NOMO-1 treated with dmso at 0.1 percent for 144 hours (cell line): ENCODE measurements at regions not wholly inside any gene's neighbourhood (a gene's known extent, or its start where the extent isn't known, plus 50 kb on each side); places are given as distances from the start of the nearest gene placed in this dataset.
A peak's percentile ranks its signal among the peaks of the same experiment; 100 is the strongest.

Source experiments
- DNase-seq: peaks from one replicate; lab custom pipeline; 2025; ENCODE audit not compliant: unreplicated experiment; lab: John Stamatoyannopoulos, UW

DNA sequence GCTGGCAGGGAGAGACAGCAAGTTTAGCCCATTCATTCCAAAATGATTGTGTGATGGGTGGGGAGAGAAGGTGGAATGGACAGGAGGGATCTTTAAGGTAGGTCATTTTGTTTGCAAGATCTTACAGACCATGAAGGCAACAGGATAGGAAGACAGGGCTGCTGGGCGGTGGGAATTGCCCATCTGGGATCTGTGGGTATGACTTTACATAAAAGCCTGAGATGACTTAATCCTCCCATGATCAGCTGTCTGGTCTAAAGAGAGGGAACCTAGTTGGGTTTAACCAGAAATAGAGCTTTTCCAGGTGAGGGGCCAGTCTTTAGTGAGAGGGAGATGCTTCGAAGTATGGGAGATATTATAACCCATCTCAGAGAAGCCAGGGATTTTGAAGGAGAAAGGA, 153.7 kb downstream of the KLF6 start:
- DNase-seq = no peak

DNA sequence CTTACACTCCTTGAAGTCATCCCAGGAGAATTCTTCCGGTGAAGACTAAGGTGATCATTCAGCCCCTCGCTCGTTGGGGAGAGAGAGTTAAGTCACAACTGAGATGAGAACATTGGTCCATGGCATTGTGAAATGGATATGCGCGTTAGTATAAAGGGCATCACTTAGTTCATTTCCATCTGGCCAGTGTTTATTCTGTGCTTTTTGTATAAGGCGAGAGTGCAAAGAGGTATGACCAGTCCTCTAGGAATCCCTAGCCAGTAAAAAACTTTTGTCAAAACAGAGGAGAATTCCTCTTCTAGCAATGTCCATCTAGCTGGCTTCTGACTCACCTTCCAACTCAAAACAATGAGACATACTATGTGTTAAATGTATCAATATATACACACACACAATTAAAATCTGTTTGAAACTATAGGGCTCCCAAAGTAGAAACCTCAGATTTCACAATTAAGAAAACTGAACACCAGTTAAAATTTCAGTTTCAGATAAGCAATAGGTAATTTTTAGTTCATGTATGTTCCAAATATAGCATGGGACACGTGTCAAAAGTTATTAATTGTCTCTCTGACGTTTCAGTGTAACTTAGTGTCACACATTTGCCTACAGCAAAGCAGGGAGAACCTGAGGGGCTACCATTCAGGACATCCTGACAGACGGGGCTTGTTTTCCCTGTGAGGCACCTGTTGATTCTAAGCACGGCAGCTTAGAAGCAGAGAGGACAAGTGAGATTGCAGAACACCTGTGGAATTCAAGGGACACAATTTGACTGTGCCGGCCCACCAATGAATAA, 158.9 kb downstream of the KLF6 start:
- DNase-seq = no peak

DNA sequence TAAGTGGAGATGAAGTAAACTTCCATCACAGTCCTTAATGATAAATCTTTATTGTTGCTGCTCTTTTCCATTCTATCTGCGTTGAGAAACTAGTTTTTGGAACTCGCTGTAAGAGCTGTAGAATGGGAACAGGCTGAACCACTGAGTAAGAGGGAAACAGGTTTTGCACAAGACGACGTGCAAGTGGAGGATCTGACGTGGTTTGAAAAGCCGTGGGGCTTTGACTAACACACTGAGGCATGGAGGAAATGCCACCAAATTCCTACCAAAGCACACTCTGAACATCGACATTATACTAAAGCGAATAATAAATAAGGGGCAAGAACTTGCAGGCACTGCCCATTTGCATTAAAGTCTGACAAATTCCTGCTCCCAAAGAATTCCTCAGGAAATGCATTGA, 160.6 kb downstream of the KLF6 start:
- no peak for DNase-seq

DNA sequence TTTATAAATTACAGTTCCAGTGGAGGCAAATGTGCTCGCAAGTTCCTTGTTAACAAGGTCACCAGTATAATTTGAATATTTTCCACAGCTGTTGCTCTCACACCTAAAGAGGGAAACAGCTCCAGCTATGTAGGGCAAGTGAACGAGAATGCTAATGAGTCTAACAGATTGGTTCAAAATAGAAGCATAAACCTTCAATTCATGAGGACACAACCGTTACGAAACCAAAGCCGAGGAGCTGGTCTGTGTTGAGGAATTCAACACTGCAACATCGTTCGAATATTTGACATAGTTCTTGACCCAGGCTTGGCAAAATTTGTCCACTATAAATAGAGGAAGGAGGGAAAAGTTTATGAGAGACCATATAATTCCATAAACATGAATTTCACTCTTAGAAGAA, 161.3 kb downstream of the KLF6 start:
- no peak for DNase-seq

DNA sequence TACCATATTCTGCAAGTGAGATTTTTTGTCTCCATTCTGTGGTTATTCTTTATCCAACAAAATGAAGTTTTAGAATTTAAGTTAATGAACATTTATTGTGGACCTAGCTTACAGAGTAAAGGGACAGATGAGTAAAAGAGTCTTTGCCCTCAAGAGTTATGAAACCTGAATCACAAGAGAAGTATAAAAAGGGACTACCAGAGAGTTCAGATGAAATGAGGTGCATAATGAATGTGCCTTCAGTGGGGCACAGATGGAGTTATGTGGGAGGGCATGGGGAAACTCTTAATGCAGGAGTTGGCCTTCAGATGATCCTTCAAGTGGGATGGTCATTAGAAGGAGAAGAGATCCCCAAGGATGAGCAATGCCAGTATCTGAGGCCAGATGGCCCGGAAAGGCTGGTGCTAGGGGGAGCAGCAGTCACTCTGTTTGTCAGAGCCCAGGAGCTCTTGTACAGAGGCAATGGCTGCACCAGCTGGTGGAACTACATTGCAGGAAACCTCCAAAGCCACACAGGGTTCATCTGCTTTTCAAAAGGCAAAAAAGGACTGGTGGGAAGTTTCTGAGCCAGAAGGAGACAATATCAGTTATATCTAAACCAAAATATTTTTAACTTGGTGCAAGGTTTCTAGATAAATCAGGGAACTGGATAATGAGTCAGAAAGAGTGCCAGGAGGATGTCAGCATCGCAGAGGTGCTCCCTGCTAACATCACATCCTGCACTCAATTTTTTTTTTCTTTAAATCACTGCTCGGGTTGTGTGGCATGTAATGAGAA, 162.0 kb downstream of the KLF6 start:
- no peak for DNase-seq

DNA sequence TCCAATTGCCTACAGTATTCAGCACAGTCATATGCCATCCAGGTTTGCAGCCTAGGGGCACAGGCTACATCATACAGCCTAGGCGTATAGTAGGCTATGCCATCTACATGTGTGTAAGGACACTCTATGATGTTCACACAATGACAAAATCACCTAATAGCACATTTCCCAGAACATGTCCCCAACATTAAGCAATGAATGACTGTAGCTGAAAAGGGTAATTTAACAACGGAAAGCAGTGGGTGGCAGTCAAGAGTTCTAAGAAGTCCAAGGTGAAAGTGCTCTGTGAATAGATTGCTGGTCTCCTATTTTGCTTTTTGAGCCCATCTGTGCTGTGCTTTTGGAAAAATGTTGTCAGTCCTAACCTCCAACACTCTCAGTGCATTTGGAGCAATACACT, 162.6 kb downstream of the KLF6 start:
- no peak for DNase-seq

DNA sequence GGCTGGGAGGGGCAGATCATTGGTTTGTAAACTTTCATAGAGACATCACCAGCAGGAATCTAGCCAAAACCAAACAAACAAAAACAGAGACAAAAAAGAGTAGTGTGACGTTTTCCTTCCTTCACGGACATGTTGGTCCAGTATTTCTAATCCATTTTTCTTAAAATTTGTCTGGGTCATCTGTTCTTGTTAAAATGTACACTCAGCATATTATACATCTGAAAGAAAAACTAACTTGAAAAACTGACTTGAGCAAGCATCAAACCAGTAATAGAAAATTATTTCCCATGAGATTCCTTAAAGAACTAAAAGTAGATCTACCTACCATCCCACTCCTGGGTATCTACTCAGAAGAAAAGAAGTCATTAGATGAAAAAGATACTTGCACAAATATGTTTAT, 164.2 kb downstream of the KLF6 start:
- DNase-seq = no peak

DNA sequence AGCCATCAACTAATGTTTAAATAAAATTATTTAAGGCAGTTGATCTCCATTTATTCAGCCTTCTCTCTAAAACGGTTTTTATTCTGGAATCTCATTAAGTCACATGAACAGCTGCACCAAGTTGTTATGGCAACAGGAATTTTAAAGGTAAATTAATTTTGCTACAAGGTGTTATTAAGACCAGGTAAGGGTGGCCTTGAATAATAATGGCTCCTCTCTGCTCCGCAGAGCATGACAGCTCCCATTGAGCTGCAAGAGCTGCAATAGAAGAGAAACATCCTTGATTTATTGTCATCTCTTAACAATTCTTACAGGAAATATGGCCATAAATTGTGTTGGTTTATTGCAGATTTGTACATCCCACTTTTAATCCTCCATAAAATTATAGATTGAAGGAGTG, 165.8 kb downstream of the KLF6 start:
- no peak for DNase-seq

DNA sequence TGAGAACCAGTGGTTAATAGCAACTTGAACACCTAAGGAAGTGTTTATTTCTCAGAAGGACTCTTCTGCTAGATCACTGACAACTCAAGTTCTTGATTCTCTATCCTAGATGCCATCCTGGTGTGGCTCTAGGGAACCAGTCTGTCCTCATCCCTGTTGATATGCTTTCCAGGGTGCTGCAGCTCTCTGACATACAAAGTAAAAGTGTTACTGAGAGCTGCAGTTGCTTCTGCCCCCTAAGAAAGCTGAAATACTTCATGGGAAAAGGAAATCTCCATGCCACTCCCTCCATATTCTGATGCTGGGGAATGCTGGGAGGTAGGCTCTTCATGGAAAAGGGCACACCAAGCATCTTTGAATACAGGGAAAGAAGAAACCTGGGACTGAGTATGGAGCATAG, 168.1 kb downstream of the KLF6 start:
- no peak for DNase-seq

DNA sequence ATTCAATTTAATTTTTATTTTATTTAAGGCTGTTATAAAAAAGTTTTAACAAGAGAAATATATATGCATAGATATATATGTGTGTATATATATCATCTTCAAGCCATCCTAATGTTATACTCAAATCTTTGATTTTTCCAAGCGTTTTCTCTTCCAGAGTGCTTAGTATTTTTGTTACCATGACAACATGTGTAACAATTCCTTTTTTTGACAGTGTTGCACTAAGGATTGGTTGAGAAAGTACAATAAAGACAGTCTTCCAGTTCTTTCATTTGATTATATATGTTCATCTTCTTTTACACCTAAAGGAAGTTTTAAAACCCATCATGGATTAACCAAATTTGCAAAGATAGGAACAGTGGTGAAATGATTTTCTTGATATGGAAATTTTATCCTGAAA, 171.7 kb downstream of the KLF6 start:
- no peak for DNase-seq

DNA sequence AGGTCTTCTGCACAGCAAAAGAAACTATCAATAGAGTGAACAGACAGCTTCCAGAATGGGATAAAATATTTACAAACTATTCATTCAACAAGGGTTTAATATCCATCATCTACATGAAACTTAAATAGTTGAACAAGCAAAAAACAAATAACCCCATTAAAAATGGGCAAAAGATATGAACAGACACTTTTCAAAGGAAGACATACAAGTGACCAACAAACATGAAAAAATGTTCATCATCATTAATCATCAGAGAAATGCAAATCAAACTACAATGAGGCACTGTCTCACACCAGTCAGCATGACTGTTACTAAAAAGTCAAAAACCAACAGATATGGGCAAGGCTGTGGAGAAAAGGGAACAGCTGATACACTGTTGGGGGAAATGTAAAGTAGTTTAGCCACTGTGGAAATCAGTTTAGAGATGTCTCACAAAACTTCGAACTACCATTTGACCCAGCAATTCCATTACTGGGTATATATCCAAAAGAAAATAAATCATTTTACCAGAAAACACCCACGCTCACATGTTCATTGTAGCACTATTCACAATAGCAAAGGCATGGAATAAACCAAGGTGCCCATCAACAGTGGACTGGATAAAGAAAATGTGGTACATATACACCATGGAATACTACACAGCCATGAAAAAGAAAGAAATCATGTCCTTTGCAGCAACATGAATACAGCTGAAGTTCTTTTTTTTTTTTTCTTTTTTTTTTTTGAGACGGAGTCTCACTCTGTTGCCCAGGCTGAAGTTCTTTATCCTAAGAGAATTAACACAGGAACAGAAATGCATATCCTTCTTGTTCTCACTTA, 172.6 kb downstream of the KLF6 start:
- DNase-seq = no peak

DNA sequence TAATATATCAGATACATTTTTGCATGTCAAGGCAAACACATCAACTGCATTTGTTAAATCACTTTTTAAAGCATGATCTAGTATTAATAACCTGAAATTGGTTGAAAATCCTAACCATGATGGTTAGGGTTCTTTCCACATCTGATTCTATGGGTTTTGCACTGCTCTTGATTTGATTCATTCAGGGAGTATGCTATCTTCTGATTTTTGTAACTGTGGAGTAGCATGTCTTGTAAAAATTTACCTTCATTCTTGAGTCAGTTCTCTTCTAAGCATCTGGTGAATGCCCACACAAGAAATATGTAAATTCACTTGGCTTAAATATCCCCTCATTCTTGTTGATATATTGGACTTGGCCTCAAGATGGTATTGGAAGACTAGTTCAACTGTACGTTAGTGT, 178.7 kb downstream of the KLF6 start:
- DNase-seq = no peak

DNA sequence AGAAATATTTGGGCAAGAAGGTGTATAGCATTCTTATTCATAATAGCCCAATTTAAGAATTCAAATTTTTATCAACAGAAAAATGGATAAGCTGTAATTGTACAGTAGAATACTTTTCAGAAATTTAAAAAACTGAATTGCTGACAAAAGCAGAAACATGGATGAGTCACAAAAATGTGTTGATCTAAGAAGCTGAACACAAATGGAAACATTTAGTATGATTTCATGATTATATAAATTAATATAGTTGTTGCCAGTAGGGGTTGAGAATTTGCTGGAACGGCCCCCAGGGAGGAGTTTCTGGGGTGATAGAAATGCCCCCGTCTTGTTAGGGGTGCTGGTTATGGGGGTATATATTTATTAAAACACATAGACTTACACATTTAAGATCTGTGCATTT, 179.1 kb downstream of the KLF6 start:
- no peak for DNase-seq

DNA sequence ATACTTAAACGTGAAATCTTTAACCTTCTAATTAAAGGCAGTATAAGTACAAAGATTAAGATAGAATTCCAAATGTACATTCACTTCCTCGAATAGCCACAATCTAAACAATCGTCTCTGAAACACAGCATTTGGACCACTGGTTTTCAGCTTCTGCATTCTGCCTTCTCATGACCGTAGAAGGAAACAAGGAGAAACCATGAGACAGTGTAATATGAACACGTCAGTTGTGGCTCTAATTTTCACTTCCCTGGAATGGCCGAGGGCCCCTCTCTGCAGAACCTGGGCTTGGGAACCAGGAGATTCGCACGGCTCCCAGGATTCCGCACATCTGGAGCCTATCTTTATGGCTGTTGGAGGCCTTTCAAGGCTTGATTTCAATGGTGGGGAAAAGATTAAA, 189.3 kb downstream of the KLF6 start:
- DNase-seq = no peak

DNA sequence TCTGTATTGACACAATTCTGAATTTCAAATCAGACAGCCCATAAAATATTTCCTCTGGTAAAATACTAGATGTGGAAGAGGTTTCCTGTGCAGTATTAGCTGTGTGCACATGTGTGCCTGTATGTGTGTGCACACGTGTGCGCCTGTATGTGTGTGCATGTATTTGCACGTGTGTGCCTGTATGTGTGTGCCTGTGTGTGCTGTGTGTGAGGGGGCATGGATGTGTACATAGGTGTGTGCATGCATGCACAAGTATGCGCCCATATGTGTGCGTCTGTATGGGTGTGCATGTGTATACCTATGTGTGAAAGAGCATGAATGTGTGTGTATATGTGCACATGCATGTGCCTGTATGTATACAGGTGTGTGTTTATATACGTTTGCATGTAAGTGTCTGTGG, 191.4 kb downstream of the KLF6 start:
- no peak for DNase-seq

DNA sequence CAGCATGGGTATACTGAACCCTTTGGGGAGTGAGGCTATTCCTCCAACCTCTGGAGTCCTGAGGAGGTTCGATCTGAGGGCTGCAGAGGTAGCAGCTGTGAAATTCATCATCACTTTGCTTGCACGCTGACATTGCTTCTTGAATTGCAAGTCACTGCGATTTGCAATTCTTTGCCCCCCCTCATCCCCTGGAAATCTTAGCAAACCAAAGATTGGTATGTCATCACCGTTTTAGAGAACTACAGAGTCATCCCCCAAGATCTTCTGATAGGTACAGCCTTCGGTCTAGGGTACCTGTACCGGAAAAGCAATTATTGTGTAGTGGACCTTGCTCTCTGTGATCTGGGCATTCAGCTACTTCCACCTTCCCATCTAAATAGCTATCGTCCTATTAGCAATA, 192.6 kb downstream of the KLF6 start:
- DNase-seq = peak; percentile 6

DNA sequence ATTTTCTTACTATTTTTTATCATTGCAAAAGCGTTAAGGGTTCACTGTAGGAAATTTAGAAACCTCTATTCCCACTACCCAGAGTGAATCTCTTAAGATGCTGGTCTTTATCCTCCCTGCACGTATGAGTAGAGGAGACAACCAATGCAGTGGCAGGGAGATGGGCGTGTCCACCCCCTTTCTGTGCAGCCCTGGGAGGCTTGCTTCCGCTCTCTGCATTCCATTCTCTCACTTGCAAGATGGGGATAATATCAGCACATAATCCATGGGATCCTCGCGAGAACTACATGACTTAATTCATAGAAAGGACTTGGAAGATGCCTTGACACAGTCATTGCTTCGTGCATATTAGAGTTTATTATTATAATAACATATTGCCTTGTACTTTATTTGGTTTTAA, 196.2 kb downstream of the KLF6 start:
- no peak for DNase-seq

DNA sequence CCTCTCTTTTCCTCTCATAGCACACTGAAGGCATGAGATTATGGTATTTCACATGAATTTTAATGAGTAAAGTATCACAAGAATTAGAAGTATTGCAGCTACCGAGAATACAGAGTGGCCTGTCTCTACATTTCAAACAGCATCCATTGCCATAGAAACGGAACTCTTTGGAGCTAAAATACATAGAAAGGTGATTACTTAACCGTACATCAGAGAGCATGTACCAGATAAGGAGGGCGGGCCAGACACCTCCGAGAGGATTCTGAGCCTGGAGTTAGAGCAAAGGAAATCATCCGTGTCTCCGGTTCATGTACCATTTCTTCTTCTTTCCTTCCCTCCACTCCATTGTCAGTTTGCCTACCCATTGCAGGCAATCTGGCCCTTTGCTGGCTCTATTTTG, 196.7 kb downstream of the KLF6 start:
- DNase-seq = no peak

DNA sequence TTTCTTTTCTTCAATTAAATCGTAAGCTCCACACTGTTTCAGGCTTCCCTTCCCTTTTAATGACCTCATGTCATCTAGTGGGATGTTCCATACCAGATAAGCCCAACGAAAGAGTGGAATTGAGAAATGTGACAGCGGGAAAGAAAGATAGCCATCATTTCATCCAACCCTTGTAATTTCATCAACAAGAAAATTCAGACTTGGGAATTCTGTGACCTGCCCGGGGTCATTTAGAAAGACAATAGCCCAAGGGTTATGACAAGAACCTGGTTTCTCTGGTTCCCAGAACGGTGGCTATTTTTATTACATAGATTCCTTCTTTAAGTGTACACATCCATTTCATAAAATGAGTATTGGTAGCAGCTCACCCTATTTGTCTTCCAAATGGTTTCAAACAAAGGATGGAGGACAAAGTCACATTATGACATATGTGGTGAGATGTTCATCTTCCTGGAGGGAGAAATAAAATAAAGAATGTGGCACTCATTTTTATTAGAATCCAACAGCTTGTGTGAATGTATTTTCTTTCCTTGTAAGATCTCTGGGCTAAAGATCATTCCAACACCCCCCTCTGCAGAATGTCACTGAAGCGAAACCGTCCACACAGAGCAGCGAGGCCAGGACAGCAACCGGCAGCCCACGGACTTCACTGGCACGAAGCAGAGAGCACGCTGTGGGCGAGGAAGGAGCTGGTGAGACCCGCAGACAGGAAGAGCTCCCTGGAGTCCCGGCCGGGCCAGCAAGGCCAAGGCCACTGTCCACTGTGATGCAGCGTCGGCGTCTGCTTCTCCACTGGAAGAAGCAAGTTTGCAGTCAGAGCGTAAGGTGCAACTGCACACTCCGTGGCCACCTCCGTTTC, 199.9 kb downstream of the KLF6 start:
- no peak for DNase-seq

DNA sequence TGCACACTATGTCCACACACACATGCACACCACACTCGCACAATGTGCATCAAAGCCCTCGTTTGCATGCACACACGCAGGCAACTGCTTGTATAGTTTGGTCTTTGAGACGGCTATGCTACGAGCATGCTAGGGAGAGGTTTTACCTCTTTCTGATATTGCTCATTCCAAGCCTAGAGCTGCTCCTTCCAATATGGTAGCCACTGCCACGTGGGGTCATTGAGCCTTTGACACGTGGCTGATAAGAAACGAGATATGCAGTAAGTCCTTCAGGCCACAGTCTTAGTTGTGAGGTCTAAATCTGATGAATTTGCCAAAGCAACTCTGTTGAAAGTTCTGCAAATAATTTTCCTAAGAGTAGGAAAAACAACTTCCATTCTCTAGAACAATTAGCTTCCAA, 204.4 kb downstream of the KLF6 start:
- DNase-seq = no peak

DNA sequence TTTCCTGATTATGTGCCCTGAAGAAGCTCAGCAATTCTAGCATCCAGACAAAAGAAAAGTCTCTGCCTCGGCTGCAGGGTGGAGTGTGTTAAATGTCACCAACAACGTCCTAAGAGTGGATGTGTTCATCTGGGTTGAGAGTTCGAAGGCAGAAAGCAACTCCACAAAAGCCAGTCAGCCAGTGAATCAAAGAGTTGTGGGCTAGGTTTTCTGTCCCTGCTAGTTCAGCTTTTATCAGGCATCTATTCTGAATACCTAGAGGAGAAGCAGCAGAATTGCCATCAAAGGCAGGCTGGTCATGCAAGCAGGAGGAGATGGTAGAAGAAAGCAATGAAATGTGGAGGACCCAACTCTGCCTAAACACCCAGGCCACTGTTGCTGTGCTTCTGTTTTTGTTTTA, 205.2 kb downstream of the KLF6 start:
- DNase-seq = no peak
